GM21526 (cell line): ENCODE measurements at regions not wholly inside any gene's neighbourhood (a gene's known extent, or its start where the extent isn't known, plus 50 kb on each side); places are given as distances from the start of the nearest gene placed in this dataset.

ENCODE experiments used
- ATAC-seq: cut with Tn5 transposase; IDR thresholded peaks from one replicate; pipeline ENCODE4 v1.9.1; 2021; ENCODE audit warnings: moderate library complexity; ENCODE audit not compliant: unreplicated experiment, low FRiP score

DNA sequence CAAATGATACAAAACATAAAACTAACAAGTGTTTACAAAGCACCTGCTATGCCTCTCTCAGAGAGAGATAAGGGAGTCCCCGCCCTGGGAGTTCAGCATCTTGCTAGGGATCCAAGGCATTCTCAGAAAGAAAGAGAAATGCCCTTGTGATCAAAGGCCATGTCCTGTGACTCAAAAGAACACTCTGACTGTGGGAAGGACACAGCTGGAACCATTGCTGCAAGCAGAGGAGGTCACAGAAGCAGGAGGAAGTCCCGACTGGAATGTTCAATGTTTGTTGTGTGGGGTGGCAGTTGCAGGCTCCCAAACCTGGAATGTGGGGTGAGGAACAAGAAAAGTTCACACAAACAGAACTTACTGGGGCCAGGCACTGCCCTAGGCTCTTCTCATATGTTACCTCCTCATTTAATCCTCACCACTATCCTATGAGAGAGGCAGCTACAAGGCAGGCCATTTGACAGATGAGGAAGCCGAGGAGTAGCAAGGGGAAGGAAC, 93.0 kb upstream of the GRIK3 start:
- ATAC-seq, result no peak

DNA sequence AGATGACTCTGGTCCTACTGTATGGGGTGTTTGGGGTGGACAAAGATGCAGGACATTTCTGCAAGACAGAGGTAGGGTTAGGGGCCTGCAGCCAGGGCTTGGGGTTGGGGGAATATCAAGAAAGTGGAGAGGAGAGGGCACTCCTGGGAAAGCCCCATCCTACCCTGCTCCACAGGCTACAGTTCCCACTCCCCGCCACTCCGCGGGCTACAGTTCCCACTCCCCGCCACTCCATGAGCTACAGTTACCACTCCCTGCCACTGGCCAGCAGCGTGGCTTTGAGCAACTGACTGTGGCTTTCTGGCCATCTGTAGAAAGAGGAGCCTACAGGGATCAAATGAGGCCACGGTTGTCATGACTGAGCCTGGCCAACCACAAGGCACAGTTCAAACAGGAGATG, 93.8 kb upstream of the GRIK3 start:
- ATAC-seq, result no peak

DNA sequence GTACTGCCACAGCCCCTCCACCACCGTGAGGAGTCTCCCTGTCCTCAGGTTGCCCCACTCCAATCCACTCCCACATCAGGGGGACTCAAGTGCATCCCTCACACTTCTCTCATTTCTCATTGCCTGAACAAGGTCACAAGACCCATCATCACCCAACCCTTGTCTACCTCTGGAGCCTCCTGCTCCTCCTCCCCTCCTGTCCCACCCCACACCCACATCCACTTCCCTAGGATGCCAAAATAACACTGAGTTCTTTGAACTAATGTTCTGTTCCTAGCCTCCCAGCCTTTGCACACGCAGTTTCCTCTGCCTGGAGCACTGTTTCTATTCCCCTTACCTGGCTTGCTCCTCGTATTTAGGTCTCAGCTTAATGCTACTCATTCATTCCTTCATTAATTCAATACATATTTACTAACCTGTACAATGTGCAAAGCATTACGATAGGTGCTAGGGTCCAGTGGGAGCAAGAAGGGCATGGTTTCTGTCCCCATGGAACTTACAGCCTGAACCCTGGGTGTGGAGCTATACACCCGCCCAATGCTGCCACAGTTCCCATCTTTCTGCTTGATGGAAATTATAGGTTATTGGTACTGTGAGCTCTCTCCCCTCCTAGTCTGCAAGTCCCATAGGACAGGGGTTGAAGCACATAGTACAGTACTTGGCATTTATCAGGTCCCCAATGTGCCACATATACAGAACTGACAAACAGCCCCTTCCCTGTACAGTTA, 96.1 kb upstream of the GRIK3 start:
- ATAC-seq, result no peak

DNA sequence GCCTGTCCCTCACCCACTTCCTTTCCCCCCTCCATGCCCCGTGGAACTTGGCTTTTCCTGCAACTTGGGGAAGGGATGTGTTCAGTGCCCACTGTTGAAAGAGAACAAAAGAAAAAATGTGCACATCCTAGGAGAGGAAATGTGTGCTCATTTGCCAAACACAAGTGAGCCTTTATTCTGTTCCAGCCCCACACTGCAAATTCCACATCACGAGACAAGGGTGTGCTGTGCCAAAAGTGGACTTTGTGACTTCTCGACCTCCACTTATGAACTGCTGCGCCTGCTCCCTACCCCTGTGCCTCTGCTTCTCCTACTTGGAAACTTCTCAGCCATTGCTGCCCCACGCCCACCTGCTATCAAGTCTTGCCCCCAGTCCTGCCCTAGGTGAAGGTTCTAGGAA, 97.0 kb upstream of the GRIK3 start:
- ATAC-seq, result no peak

DNA sequence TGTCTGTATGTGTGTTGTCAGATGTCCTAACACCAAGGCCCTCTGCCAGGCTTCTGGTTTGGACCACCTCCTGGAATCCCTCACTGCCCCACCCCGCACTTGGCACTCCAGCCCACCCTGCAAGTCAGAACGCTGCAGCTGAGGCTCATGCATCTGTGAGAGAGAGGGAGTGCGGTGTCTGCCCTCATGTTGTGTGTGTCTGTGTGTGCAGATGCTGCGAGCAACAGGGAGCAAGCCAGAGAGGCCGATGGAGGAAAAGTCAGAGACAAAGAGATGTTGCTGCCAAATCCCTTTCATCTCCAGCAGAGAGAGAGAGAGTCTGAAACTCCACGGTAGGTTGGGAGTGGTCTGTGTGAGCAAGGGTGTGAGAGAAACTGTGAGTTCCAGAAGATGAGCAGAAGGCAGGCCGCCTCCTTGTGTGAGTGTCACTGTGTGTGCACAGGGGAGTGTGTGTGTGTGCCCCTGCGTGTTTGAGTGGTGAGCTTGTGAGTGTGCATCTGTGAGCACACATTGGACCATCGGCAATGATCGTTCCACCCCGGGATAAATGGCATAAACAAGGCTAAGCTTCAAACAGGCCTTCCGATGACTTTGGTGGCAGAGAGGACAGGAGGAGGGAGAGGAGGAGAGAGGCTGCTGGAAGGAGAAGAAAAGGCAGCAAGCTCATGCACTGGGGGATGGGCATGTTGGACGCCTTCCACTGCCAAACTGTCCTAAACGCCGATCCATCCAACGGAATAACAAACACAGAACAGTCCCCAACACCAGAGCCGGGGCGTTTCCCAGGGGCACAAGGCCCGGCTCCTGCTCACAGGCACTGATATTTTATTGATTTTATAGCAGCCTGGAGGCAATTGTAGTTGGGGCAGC, 99.2 kb upstream of the GRIK3 start:
- ATAC-seq, result no peak

DNA sequence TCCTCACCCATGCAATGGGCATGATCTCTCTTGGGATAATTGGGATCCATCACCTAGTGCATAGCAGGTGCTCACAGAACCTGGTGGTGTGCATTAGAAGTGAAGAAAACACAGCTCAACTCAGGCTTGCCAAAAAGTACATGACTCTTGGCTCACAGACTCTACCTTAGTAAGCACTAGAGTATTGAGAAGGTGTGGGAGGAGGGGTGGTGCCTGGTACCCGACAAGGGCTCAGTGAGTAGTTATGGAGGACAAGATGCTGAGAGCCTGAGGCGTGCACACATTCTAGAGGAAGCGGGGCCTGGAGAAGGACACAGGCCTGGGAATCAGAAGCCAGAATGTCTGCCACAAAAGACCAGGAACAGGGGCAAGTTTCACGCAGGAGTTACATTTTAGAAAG, 100.3 kb upstream of the GRIK3 start:
- no peak for ATAC-seq

DNA sequence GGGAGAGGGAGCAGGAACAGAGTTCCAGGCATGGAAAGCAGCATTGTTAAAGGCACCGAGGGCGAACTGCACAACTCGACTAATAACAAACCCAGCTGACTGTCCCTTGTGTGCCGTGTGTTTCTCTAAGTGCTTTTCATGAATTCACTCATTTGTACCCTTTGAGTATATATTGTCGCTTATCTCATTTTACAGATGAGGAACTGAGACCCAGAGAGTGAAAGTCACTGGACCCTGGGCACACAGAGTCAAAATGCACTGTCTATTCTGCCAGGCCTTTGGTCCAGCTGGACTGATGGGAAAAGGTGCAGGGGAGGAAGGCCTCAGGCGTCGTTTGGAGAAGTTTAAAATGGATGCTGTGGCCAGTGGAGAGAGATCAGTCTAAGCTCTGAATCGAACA, 100.7 kb upstream of the GRIK3 start:
- ATAC-seq, result no peak

DNA sequence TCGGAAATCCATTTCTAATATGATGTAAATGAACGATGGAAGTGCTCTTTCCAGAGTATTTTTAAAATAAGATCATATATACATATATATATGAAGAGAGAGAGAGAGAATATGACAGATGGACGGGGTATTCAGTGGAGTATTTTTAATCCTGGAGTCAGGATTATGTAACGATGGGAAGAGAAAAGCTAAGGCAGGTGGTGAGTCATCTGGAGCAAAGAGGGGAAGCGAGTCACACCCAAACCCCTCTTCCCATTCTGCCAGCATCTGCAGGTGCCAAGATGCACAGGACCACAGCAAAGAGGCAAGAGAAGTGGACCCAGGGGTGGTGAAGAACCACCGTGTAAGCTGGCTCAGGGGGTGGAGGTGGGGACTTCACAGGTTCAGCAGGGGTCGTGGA, 102.7 kb upstream of the GRIK3 start:
- no peak for ATAC-seq

DNA sequence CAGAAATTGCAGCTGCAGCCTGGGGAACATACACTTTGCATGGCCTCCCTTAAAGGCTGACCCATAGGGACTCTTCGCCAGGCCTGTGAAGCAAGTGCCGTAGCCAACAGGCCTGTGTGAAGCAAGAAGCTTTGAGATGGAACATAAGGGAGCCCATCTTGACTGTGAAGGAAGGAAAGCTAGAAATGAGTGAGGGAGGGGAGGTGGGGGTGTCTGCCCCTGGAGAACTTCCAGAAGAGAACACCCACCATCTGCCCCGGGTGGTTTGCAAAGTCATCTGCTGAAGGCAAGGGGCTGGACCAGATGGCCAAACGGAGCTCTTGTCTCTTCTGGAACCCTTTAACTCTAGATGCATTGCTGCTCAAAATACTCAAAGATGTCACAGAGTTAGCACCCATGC, 103.3 kb upstream of the GRIK3 start:
- ATAC-seq, result no peak

DNA sequence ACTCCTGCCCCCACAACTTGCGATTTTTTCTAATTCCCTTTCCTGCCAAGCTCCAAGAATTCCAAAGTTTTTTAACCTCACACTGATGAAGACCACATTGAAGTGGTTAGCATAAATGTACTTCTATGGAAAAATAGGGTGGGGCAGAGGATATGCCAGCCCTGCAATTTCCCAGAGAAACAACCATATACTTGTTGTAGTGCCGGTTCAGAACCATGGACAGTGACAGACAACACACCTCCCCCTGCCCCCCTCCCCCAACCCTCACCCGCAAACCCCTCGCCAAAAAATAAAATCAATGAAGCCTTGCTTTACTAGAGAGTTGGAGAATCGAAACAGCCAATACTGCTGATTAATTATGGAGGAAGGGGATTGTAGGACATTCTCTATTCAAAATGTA, 109.5 kb upstream of the GRIK3 start:
- ATAC-seq, result no peak

DNA sequence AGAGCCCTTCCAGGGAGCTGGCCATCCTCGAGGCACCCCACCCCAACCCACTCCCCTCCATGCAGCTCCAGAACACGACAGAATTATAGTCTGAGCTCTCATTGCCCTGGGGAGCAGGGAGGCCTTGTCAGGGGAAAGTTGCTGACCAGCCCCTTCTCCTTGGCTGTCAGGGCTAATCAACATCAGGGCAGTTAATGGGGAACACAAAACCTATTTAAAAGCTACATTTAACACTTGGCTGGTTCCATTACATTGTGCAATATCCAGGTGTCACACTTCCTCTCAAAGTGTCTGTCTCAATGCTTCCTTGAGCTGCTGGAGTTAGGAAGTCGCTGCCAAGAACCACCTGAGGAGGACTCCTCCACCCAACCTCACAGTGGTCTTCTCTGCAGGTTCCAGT, 111.8 kb upstream of the GRIK3 start:
- no peak for ATAC-seq

DNA sequence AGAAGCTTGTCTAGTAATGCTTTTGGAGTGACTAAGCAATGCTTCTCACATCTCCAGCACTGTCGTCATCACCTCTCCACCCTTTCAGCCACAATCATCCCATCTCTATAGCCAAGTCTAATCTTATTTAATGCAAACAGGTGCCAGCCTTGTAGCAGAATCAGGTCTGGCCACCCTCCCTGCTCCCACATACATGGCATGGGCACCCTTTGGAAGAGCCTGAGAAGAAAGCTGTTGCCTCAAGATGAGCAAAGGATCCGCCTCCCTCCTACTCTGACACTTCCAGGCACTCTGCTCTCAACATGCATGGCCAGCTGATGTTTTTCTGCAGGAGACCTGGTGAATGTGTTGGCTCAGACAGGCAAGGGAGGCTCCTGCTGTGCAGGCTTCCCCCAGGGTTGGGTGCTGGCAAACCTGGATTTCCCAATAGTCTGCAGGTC, 113.1 kb upstream of the GRIK3 start:
- ATAC-seq, result no peak

DNA sequence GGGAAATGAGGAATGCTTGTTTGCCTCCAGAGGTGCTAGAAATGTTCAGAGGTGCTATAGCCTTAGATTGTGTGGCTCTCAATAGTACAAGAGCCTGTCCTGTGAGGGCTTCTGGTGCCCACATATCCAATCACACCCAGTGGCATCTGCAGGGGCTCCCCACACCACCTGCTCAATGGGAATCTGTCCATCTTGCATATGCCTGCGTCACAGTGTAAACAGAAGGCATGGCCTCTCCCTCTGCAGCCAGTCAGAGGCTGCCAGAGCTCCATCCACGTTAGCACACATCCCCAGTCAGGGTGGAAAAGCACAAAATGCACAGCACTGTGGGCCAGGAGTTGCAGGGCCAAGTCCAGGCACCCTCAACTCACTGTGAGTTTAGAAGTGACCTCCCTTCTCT, 113.6 kb upstream of the GRIK3 start:
- no peak for ATAC-seq

DNA sequence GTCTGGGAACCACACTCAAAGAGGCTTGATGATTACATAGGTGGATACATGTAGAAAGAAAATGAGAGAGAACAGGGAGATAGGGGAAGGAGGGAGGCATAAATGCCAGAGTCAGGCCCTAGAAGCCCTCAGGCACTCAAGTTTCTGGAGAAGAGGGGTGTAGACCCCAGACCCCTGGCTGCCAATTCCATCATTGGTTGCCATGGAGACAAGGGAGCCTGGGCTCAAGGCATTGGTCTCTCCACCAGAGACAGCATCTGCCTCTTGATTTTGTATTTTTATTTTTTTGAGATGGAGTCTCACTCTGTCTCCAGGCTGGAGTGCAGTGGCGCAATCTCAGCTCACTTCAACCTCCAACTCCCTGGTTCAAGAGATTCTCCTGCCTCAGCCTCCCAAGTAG, 114.3 kb upstream of the GRIK3 start:
- no peak for ATAC-seq

DNA sequence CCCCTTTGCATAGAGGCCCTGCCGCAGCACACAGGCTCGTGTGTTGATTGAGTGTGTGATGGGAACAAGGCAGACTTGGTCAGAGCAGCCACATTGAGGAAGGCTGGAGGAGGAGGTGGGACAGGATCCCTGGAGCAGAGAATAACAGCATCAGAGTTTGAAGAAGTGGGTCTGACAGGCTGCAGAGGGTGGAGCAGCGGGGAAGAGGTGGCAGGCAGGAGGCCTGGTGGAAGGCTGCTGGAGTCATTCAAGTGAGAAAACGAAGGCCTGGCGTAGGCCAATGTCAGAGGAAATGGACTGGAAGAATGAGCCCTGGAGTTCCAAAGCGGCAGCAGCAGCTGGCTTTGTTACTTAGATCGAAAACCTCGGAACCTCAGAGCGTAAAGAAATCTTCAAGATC, 115.0 kb upstream of the GRIK3 start:
- no peak for ATAC-seq

DNA sequence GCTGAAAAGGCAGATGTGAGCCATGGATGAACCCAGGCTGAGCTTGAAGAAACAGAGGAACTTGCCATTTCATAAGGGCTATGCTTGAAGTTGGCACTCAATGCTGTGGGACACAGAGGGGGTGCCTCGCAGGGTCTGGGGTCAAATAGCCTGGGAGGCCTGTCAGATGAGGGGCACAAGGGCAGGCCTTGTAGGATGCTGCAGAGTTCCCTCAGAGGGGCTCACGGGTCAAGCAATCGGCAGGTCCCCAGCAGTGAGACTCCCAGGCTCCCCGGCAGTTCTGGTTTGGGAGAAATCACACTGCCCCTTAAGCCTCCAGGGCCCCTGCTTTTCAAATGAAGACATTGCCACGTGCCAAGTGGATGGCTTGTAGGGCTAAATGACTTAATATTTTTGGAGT, 116.7 kb upstream of the GRIK3 start:
- no peak for ATAC-seq

DNA sequence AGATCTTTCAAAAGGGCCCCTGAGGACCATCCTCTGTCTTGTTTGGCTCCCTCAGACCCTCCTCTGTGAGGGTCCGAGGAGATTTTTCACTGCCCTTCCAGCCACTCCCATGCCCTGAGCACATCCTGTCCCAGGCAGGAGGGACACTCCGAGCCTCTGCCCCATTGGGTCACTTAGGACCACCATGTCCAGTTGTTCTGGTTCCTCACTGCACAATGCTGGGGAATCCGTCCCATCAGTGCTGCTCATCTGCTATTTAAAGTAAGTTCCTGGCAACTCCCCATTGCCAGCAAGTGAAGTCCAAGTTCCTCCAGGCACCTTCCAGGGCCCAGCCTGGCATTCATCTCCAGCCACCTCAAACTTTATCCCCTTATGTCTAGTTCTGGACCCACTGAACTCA, 117.5 kb upstream of the GRIK3 start:
- ATAC-seq, result no peak

DNA sequence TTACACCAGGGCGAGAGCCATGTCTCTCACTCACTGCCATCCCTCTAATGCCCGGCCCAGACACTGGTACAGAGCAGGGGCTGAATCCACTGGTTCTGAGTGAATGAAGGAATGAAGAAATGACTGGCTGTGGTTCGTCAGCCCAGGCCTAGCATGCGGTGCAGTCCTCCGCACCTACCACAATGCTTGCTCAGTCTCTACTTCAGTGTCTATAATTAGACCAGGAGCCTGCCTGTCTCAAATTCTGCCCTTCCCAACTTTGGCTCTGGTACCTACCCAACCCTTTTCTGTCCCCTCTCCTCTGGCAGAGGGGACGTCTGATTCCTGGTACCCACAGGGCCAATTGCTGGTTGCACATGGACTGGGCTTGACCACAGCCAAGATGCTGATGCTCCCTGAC, 118.2 kb upstream of the GRIK3 start:
- ATAC-seq, result no peak

DNA sequence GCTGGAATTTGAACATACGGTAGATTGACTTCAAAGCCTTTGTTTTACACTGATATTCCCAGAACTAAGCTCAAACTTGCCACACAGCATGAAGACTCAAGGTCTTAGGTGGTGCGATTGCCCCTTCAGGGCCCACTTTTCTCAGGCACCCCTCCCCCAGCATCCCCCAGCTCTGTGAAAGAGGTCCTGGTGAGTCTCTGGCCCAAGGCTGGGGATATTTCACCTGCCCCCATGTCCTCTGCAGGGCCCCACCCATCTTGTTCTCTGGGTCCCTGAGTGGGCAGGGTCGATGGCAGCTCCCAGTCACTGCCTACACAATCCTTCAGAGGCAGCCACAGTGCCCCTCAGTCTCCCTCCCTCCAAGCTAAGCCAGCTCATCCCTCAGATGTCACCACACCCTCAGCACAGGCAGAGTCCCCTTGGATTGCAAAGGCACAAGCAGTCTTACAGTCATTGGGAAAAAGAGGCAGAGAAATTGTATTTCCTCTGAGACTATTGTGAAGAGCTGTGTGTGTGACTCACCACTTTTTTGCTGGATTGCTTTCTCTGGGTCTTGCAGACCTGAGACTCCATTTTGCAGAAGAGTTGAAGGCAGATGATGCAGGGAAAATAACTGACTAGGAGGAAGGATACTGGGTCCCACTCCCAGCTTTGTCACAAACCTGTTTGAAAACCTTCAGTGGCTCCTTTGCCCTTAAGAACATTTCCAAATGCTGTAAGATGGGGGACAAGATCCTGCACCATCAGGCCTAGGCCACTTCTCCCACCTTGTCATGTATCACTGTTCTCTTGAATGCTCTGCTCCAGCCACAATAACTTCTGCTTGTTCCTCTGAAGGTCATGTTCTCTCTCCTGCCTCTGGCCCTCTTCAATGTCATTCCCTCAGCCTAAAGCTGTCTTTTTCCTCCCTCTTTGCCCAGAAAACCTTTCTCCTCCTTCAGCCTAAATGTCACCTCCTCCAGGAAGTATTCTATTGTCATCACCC, 119.1 kb upstream of the GRIK3 start:
- ATAC-seq, result no peak

DNA sequence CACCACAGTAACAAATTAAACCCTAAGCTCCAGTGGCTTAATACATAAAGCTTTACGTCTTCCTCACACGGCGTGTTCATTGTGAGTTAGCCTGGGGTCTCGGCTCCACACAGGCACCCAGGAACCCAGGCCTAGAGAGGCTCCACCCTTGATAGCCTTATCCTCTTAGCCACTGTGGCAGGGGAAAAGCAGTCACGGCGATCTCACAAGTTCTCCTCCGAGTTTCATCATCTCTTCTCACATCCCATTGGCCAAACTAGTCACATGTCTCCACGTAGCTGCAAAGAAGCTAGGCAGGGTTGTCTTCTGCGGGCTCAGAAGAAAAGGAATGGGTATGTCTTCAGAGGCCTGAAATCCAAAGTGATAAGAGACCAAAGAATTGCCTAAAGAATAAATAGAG, 122.3 kb upstream of the GRIK3 start:
- no peak for ATAC-seq

DNA sequence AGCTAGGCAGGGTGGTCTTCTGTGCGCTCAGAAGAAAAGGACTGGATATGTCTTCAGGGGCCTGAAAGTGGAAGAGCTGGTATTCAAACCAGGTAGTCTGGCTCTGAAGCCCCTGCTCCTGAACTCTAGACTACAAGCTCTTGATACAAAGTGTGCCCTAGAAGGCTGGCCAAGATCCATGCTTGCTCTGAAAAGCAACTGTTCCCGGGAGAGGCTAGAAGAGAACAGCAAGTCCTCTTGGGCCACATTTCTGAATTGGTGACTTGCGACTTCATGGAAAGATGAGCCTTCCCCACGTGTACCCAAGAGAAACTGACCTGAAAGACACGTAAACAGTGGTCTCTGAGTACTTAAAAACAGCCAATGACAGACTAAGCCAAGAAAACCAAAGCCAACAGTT, 123.3 kb upstream of the GRIK3 start:
- ATAC-seq, result no peak
